ENCODE measurements at regions not wholly inside any gene's neighbourhood (a gene's known extent, or its start where the extent isn't known, plus 50 kb on each side); places are given as distances from the start of the nearest gene placed in this dataset.

DNA sequence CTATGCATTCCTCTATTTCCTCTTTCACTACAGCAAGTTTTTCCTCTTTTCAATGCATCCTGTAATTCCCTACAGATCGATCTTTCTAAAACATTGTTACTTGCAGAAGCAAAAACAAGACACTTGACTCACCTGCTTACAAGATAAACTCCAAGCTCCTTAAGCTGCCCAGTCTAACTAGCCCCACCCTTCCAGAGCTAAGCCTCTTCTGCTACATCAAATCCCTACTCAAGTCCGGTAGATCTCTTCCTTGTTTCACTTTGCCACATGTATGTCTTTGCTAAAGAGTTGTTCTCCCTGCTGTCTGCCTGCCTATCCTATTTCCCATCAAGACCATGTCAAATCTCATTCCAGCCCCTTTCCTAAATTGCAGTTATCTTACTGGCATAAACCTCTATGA lies 724.8 kb downstream of the C12orf50 start:
- no peak overlapping the region for H3K9ac ChIP-seq
- H3K9me3 ChIP-seq (ENCODE audit: low read depth) = no peaks in the 10 kb centered on the region
- H3K4me1 ChIP-seq = no peaks in the 10 kb centered on the region
- H3K27ac ChIP-seq = no peak overlapping the region
- DNase-seq (ENCODE audit: low spot score) = peak; percentile 11
- Mint-ChIP-seq H3K4me3 (no peak overlapping the region), H3K36me3 (no peaks in the 10 kb centered on the region), H3K27me3 (ENCODE audit: insufficient read depth, low read depth) (no peaks in the 10 kb centered on the region), H3K9me3 (no peaks in the 10 kb centered on the region), H3K27ac (no peak overlapping the region), H3K4me1 (no peaks in the 10 kb centered on the region)
- H3K36me3 ChIP-seq = no peaks in the 10 kb centered on the region
- no peaks in the 10 kb centered on the region for H3F3A ChIP-seq (ENCODE audit: low read depth)
- no peaks in the 10 kb centered on the region for H3K79me2 ChIP-seq (ENCODE audit: low read depth)
- H2AFZ ChIP-seq (replicated peaks) = no peak overlapping the region
- H4K20me1 ChIP-seq (ENCODE audit: low read depth) = no peaks in the 10 kb centered on the region
- H3K27me3 ChIP-seq = no peaks in the 10 kb centered on the region
- no peak for TF ChIP-seq CTCF (IDR thresholded peaks at IDR 0.05)
- TF ChIP-seq EZH2 (IDR thresholded peaks at IDR 0.05) = no peak
- no peak for TF ChIP-seq EZH2phosphoT487 (IDR thresholded peaks at IDR 0.05)
- no peak overlapping the region for H3K4me3 ChIP-seq
- H3K4me2 ChIP-seq = no peak overlapping the region

- Histone ChIP-seq H3K9ac (no peak overlapping the region), H3K36me3 (no peaks in the 10 kb centered on the region), H3K27ac (no peak overlapping the region), H4K20me1 (ENCODE audit: low read depth) (no peaks in the 10 kb centered on the region), H3K9me3 (ENCODE audit: low read depth) (no peaks in the 10 kb centered on the region), H3F3A (ENCODE audit: low read depth) (no peaks in the 10 kb centered on the region), H3K4me1 (no peaks in the 10 kb centered on the region), H2AFZ (replicated peaks) (no peak overlapping the region), H3K79me2 (ENCODE audit: low read depth) (no peaks in the 10 kb centered on the region), H3K4me2 (no peak overlapping the region), H3K4me3 (no peak overlapping the region), H3K27me3 (no peaks in the 10 kb centered on the region)
- Mint-ChIP-seq H3K9me3 (no peaks in the 10 kb centered on the region), H3K4me3 (no peak overlapping the region), H3K4me1 (no peaks in the 10 kb centered on the region), H3K36me3 (no peaks in the 10 kb centered on the region), H3K27me3 (ENCODE audit: insufficient read depth, low read depth) (no peaks in the 10 kb centered on the region), H3K27ac (no peak overlapping the region)
- TF ChIP-seq EZH2 (IDR thresholded peaks at IDR 0.05) (no peak), CTCF (IDR thresholded peaks at IDR 0.05) (no peak), EZH2phosphoT487 (IDR thresholded peaks at IDR 0.05) (no peak)
- DNase-seq (ENCODE audit: low spot score) = no peak
These were observed 725.7 kb downstream of the C12orf50 start for GRCh38 chr12:87303396-87304012.

GRCh38 chr12:87302126-87302745 lies 727.0 kb downstream of the C12orf50 start:
- H3K4me3 ChIP-seq = no peak overlapping the region
- H3K9me3 Mint-ChIP-seq = no peaks in the 10 kb centered on the region
- H3K27ac Mint-ChIP-seq = no peak overlapping the region
- DNase-seq (ENCODE audit: low spot score) = no peak
- no peak overlapping the region for H3K4me2 ChIP-seq
- TF ChIP-seq EZH2phosphoT487 (IDR thresholded peaks at IDR 0.05) (no peak), CTCF (IDR thresholded peaks at IDR 0.05) (no peak), EZH2 (IDR thresholded peaks at IDR 0.05) (no peak)
- H3K27me3 Mint-ChIP-seq (ENCODE audit: insufficient read depth, low read depth) = no peaks in the 10 kb centered on the region
- no peak overlapping the region for H3K9ac ChIP-seq
- no peaks in the 10 kb centered on the region for H3K27me3 ChIP-seq
- no peaks in the 10 kb centered on the region for H3K36me3 ChIP-seq
- H3K4me3 Mint-ChIP-seq = no peak overlapping the region
- H3K9me3 ChIP-seq (ENCODE audit: low read depth) = no peaks in the 10 kb centered on the region
- H3K79me2 ChIP-seq (ENCODE audit: low read depth) = no peaks in the 10 kb centered on the region
- H3K36me3 Mint-ChIP-seq = no peaks in the 10 kb centered on the region
- H3K27ac ChIP-seq = no peak overlapping the region
- H3K4me1 ChIP-seq = no peaks in the 10 kb centered on the region
- no peaks in the 10 kb centered on the region for H3F3A ChIP-seq (ENCODE audit: low read depth)
- no peaks in the 10 kb centered on the region for H4K20me1 ChIP-seq (ENCODE audit: low read depth)
- H2AFZ ChIP-seq (replicated peaks) = no peak overlapping the region
- no peaks in the 10 kb centered on the region for H3K4me1 Mint-ChIP-seq
